Calu3 (cell line): ENCODE measurements at regions not wholly inside any gene's neighbourhood (a gene's known extent, or its start where the extent isn't known, plus 50 kb on each side); places are given as distances from the start of the nearest gene placed in this dataset.

Experiments
- BruUV-seq: library from RNA; stranded (reverse); fragments of 400-500 nt; replicated peaks from 2 replicates; lab custom pipeline; 2021; lab: Mats Ljungman, UMichigan
- CTCF ChIA-PET: fragments of 300-600 bp; sonication (Branson Sonifier 250); formaldehyde crosslinking; loops from one replicate; lab custom pipeline; 2022; ENCODE audit warnings: antibody characterized with exemption; lab: Charles Lee
- DNase-seq: peaks from one replicate; pipeline ENCODE4 v3.0.0; 2022
- H3K27ac Mint-ChIP-seq: one replicate; pipeline ENCODE4 v1.8.0; 2022; ENCODE audit warnings: mixed read lengths; ENCODE audit not compliant: unreplicated experiment
- H3K27me3 Mint-ChIP-seq: one replicate; pipeline ENCODE4 v1.8.0; 2022; ENCODE audit warnings: mixed read lengths; ENCODE audit not compliant: unreplicated experiment
- H3K36me3 Mint-ChIP-seq: one replicate; pipeline ENCODE4 v1.8.0; 2022; ENCODE audit warnings: mild to moderate bottlenecking, moderate library complexity, mixed read lengths; ENCODE audit not compliant: insufficient read depth, unreplicated experiment
- H3K4me1 Mint-ChIP-seq: one replicate; pipeline ENCODE4 v1.8.0; 2022; ENCODE audit warnings: mild to moderate bottlenecking, low read depth, mixed read lengths; ENCODE audit not compliant: unreplicated experiment
- H3K4me3 Mint-ChIP-seq: one replicate; pipeline ENCODE4 v1.8.0; 2022; ENCODE audit warnings: mild to moderate bottlenecking, low read depth, moderate library complexity, mixed read lengths; ENCODE audit not compliant: unreplicated experiment
- H3K9me3 Mint-ChIP-seq: one replicate; pipeline ENCODE4 v1.8.0; 2022; ENCODE audit warnings: low read depth, mixed read lengths; ENCODE audit not compliant: unreplicated experiment
- CTCF ChIP-seq: fragments of 200-600 bp; IDR thresholded peaks from one replicate; pipeline ENCODE4 v1.8.0; 2022; ENCODE audit warnings: antibody characterized with exemption; ENCODE audit not compliant: unreplicated experiment
- intact Hi-C: fragments of 100-400 bp; cut with micrococcal nuclease; formaldehyde crosslinking; loops from one replicate; pipeline ENCODE4 v1.10.0; 2022; ENCODE audit not compliant: unreplicated experiment

- Mint-ChIP-seq H3K4me3 (no peak overlapping the region), H3K36me3 (no peaks in the 10 kb centered on the region), H3K4me1 (no peaks in the 10 kb centered on the region), H3K27ac (no peak overlapping the region), H3K9me3 (no peaks in the 10 kb centered on the region), H3K27me3 (no peaks in the 10 kb centered on the region)
- no peak for TF ChIP-seq CTCF
- intact Hi-C loops, result no loop called here
- BruUV-seq, result no TSS peak
- CTCF ChIA-PET, result no interaction called here
- no peak for DNase-seq
Observed at GRCh38 chr2:221115944-221116343, 456.2 kb downstream of the EPHA4 start.

GRCh38 chr2:221120643-221121042 is 451.5 kb downstream of the EPHA4 start:
- TF ChIP-seq CTCF, result no peak
- H3K4me3 Mint-ChIP-seq, result no peak overlapping the region
- DNase-seq, result no peak
- no peaks in the 10 kb centered on the region for H3K9me3 Mint-ChIP-seq
- H3K27ac Mint-ChIP-seq, result no peak overlapping the region
- H3K27me3 Mint-ChIP-seq, result no peaks in the 10 kb centered on the region
- CTCF ChIA-PET, result no interaction called here
- no peaks in the 10 kb centered on the region for H3K4me1 Mint-ChIP-seq
- intact Hi-C loops, result no loop called here
- no peaks in the 10 kb centered on the region for H3K36me3 Mint-ChIP-seq
- BruUV-seq, result no TSS peak

GRCh38 chr2:221123396-221123795 is 448.7 kb downstream of the EPHA4 start:
- no peak overlapping the region for H3K4me3 Mint-ChIP-seq
- TF ChIP-seq CTCF, result no peak

GRCh38 chr2:221124532-221125240 is 447.4 kb downstream of the EPHA4 start:
- CTCF ChIA-PET, result interaction anchor here (1.2 kb wide), 1 partner anchor 12 kb away, joined by 4 read pairs; no protein-coding TSS in a partner anchor
- DNase-seq, result peak; percentile 19
- Mint-ChIP-seq H3K4me1 (no peaks in the 10 kb centered on the region), H3K27ac (no peak overlapping the region), H3K9me3 (peaks cover 7% of the 10 kb centered on the region), H3K27me3 (no peaks in the 10 kb centered on the region), H3K36me3 (no peaks in the 10 kb centered on the region), H3K4me3 (no peak overlapping the region)
- intact Hi-C loops, result no loop called here
- TF ChIP-seq CTCF, result no peak
- BruUV-seq, result no TSS peak

More at GRCh38 chr2:221123396-221123795, 448.7 kb downstream of the EPHA4 start:
- no peaks in the 10 kb centered on the region for H3K36me3 Mint-ChIP-seq
- H3K9me3 Mint-ChIP-seq, result peaks cover 7% of the 10 kb centered on the region
- no TSS peak for BruUV-seq
- intact Hi-C loops, result no loop called here
- no peaks in the 10 kb centered on the region for H3K4me1 Mint-ChIP-seq
- CTCF ChIA-PET, result no interaction called here
- DNase-seq, result no peak
- H3K27ac Mint-ChIP-seq, result no peak overlapping the region
- no peaks in the 10 kb centered on the region for H3K27me3 Mint-ChIP-seq
